BE2C (cell line): ENCODE measurements at regions not wholly inside any gene's neighbourhood (a gene's known extent, or its start where the extent isn't known, plus 50 kb on each side); places are given as distances from the start of the nearest gene placed in this dataset.

ENCODE experiments used
- DNase-seq: peaks from one replicate; pipeline ENCODE4 v3.0.0-alpha.2; 2020
- H3K27me3 ChIP-seq: fragments of 250-450 bp; sonication (Bioruptor Pico); 2 replicates; pipeline ENCODE4 v1.5.1; 2020; ENCODE audit warnings: mild to moderate bottlenecking
- H3K36me3 ChIP-seq: fragments of 250-450 bp; sonication (Bioruptor Pico); 2 replicates; pipeline ENCODE4 v1.5.1; 2020; ENCODE audit warnings: mild to moderate bottlenecking
- H3K4me1 ChIP-seq: fragments of 250-450 bp; sonication (Bioruptor Pico); 2 replicates; pipeline ENCODE4 v1.5.1; 2020
- H3K4me3 ChIP-seq: 2 replicates; pipeline ENCODE4 v1.5.1; 2011; ENCODE audit warnings: low read depth, low read length
- H3K9me3 ChIP-seq: fragments of 250-450 bp; sonication (Bioruptor Pico); 2 replicates; pipeline ENCODE4 v1.5.1; 2020
- TF ChIP-seq, protein P1 (sequence below): IDR thresholded peaks from 2 replicates; pipeline ENCODE4 v1.5.1; 2012; ENCODE audit warnings: mild to moderate bottlenecking, low read depth, low read length

DNA sequence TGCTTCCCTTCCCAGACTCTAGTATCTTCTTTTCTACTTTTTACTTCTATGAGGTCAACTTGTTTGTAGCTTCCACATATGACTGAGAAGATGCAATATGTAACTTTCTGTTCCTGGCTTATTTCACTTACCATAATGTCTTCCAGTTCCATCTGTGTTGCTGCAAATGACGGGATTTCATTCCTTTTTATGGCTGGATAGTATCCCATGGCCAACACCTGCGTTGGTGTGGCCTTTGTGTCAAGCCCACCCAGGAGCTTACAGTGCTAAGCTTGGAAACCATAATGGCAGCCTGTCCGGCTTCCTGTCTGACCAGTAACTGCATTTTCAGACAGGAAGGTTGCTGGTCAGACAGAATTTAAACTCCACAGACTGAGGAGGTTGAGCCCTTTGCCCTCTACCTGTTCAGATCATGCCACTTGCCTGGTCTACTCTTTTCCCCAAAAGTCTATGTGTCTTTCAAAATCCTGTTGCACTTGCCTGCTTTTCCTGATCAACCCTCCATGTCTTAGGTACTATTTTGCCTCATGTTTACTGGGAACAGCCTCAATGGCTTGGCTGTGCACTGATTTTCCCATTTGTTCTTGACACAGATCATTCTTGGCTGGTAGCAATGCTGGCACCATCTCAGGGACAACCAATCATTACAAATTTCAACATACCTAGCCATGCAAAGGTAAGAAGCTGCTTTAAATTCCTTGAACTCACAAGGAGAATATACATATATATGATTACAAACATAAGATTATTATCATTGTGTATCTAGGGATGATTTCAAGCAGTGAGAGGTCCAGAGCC lies 114.3 kb upstream of the PLEKHG1 start:
- H3K4me3 ChIP-seq = no peak overlapping the region
- no peaks in the 10 kb centered on the region for H3K36me3 ChIP-seq
- no peaks in the 10 kb centered on the region for H3K4me1 ChIP-seq
- no peaks in the 10 kb centered on the region for H3K9me3 ChIP-seq
- TF ChIP-seq, protein P1, sequence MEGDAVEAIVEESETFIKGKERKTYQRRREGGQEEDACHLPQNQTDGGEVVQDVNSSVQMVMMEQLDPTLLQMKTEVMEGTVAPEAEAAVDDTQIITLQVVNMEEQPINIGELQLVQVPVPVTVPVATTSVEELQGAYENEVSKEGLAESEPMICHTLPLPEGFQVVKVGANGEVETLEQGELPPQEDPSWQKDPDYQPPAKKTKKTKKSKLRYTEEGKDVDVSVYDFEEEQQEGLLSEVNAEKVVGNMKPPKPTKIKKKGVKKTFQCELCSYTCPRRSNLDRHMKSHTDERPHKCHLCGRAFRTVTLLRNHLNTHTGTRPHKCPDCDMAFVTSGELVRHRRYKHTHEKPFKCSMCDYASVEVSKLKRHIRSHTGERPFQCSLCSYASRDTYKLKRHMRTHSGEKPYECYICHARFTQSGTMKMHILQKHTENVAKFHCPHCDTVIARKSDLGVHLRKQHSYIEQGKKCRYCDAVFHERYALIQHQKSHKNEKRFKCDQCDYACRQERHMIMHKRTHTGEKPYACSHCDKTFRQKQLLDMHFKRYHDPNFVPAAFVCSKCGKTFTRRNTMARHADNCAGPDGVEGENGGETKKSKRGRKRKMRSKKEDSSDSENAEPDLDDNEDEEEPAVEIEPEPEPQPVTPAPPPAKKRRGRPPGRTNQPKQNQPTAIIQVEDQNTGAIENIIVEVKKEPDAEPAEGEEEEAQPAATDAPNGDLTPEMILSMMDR = no peak
- no peak for DNase-seq
- no peaks in the 10 kb centered on the region for H3K27me3 ChIP-seq

DNA sequence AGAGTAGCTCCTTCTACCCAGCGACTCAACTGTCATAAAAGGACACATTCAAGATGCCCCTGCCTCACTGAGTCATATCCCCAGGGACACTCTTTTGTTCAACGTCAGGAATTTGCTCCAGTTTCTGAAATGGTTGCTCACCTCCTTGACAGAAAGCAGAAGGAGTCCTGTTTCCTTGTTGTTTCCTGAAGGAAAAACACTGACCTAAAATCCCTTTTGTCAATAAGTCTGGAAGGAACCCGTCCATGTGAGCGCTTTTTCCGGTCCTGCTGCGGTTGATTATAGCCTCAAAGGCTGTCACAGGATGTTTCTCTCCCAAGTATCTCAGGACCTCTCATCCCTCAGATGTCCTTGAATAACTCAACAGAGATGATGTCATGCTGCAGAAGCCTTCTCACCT lies 113.6 kb upstream of the PLEKHG1 start:
- Histone ChIP-seq H3K4me1 (no peaks in the 10 kb centered on the region), H3K27me3 (no peaks in the 10 kb centered on the region), H3K4me3 (no peak overlapping the region), H3K9me3 (no peaks in the 10 kb centered on the region), H3K36me3 (no peaks in the 10 kb centered on the region)
- TF ChIP-seq, protein P1 = no peak
- DNase-seq = no peak

DNA sequence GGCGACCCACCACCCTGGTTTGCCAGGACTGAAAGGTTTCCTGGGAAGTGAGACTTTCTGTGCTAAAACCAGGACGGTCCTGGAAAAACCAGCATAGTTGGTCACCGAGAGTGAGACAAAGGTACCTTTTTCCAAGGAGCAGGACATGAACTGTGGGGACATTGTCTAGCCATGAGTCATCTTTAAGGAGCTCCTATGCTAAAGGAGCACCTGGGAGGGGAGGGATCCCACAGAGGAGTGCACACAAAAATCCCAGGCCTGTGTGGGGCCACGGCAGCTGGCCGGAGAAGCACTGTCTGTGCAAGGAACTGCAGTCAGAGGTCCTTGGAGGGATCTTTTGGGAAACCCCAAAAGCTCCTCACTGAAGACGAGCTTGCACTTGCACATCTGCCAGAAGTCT lies 109.1 kb upstream of the PLEKHG1 start:
- H3K9me3 ChIP-seq = no peaks in the 10 kb centered on the region
- H3K4me3 ChIP-seq = no peak overlapping the region
- H3K27me3 ChIP-seq = no peaks in the 10 kb centered on the region
- H3K36me3 ChIP-seq = no peaks in the 10 kb centered on the region
- TF ChIP-seq, protein P1 = no peak
- no peak for DNase-seq
- H3K4me1 ChIP-seq = no peaks in the 10 kb centered on the region

DNA sequence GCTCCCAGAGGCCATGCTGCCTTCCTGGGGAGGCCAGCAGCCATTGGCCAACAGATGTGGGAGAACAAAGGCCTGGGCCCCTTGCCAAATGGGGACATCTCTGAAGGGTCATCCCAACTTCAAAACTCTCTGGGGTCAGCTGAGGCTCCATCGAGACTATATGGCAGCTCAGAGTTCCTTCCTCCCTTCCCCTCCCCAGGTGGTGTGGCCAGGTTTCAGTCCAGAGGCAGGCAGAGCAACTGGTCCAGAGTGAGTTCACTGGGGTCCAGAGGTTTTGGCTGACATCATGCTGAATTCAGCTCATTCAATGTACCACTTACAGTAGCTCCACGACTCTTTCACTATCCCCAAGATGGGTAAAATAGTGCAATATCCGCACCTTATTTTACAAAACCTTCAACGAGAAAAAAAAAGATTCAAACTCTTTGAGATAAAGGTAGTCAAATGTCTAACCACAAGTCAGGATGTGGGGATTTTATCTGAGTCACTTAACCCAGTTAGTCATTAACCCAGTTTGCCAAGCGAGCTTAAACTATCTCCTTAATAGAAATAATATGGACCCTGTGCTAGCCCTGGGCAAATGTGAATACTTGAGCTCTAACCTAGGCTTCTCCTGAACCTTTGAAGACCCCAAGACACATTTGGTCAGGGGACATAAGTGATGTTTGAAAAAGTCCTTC lies 108.4 kb upstream of the PLEKHG1 start:
- no peaks in the 10 kb centered on the region for H3K9me3 ChIP-seq
- TF ChIP-seq, protein P1 = no peak
- DNase-seq = no peak
- H3K36me3 ChIP-seq = no peaks in the 10 kb centered on the region
- H3K4me1 ChIP-seq = no peaks in the 10 kb centered on the region
- H3K27me3 ChIP-seq = no peaks in the 10 kb centered on the region
- no peak overlapping the region for H3K4me3 ChIP-seq

DNA sequence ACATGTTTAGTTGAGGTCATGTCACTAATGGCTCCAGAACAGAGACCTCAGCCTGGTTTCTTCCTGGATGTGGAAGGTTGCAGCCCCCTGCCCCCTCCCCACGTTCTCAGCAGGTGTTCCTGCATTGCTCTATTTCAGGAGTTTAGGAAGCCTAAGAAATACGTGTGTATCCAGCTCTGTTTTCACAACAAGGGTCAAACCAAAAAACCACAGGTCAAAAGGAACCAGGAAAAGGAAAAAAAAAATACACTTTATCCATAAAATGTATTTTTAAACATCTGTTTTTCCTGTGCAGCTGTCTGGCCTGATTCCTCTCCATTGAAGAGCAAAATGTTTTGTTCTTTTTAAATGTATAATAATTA lies 107.9 kb upstream of the PLEKHG1 start:
- Histone ChIP-seq H3K9me3 (no peaks in the 10 kb centered on the region), H3K4me3 (no peak overlapping the region), H3K4me1 (no peaks in the 10 kb centered on the region), H3K27me3 (no peaks in the 10 kb centered on the region), H3K36me3 (no peaks in the 10 kb centered on the region)
- DNase-seq = no peak
- TF ChIP-seq, protein P1 = no peak

DNA sequence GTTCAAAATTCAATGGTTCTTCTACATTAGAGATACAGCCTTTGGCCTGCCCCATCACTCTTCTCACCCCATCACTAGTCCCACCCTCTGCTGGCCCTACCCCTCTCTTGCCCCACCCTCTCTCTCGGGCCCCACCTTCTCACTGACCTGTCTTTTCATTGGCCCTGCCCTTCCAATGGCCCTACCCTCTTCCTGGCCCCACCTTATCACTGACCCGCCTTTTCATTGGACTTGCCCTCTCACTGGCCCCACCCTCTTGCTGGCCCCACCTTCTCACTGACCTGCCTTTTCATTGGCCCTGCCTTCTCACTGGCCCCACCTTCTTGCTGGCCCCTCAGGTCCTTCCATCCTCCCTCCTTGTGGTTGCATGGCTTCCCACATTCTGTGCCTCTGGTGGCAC lies 107.2 kb upstream of the PLEKHG1 start:
- Histone ChIP-seq H3K36me3 (no peaks in the 10 kb centered on the region), H3K4me1 (no peaks in the 10 kb centered on the region), H3K4me3 (no peak overlapping the region; the same call in 1 of the 2 replicates), H3K27me3 (no peaks in the 10 kb centered on the region), H3K9me3 (no peaks in the 10 kb centered on the region)
- peak; percentile 70 for DNase-seq
- TF ChIP-seq, protein P1 = no peak
